Endothelial cell of umbilical vein (primary cell): ENCODE measurements at regions not wholly inside any gene's neighbourhood (a gene's known extent, or its start where the extent isn't known, plus 50 kb on each side); places are given as distances from the start of the nearest gene placed in this dataset.

ENCODE experiments used
- POLR2A ChIP-seq: IDR thresholded peaks from 2 replicates; pipeline ENCODE4 v1.6.1; 2012; ENCODE audit warnings: low read depth, mild to moderate bottlenecking, control low read depth, low read length
- POLR2AphosphoS5 ChIP-seq: IDR thresholded peaks from 2 replicates; pipeline ENCODE4 v1.6.1; 2012; ENCODE audit warnings: low read depth, mild to moderate bottlenecking, control low read depth, low read length, moderate library complexity; ENCODE audit not compliant: insufficient read depth
- TF ChIP-seq, protein P1 (sequence below), 2 donors: IDR thresholded peaks; 1 replicate in 1 of 2; 2 replicates in 1 of 2; pipeline ENCODE4 v1.5.1; 2011; ENCODE audit warnings: low read length in 2 of 2, mild to moderate bottlenecking in 2 of 2, moderate library complexity in 2 of 2, control low read depth in 1 of 2, inconsistent platforms in 1 of 2, low read depth in 1 of 2; ENCODE audit not compliant: insufficient read depth in 1 of 2; ENCODE audit errors: extremely low read depth in 1 of 2

DNA sequence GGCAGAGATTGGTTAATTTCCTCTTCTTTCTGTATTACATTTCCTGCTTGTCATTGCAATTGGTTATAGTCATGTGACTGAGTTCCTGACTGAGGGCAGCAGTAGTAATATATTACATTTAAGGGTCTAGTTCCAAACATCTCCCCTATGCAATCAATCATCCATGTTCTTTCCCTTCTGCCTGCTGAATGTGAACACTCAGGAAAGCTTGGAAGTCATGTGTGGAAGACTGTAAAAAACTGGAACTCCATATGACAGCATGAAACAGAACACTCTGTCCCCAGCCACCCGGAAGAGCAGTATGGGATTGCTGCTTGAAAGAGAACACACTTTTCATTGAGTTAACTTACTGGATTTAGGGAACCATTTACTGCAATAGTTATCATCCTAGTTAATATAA lies 459.7 kb upstream of the SEMA3A start:
- TF ChIP-seq, protein P1, sequence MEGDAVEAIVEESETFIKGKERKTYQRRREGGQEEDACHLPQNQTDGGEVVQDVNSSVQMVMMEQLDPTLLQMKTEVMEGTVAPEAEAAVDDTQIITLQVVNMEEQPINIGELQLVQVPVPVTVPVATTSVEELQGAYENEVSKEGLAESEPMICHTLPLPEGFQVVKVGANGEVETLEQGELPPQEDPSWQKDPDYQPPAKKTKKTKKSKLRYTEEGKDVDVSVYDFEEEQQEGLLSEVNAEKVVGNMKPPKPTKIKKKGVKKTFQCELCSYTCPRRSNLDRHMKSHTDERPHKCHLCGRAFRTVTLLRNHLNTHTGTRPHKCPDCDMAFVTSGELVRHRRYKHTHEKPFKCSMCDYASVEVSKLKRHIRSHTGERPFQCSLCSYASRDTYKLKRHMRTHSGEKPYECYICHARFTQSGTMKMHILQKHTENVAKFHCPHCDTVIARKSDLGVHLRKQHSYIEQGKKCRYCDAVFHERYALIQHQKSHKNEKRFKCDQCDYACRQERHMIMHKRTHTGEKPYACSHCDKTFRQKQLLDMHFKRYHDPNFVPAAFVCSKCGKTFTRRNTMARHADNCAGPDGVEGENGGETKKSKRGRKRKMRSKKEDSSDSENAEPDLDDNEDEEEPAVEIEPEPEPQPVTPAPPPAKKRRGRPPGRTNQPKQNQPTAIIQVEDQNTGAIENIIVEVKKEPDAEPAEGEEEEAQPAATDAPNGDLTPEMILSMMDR (IDR thresholded peaks at IDR 0.05; ENCODE audit: extremely low read depth in 1 of 2, insufficient read depth in 1 of 2, low read depth in 1 of 2, low read length in 2 of 2) = no peak
- no peak for TF ChIP-seq POLR2AphosphoS5
- no peak for TF ChIP-seq POLR2A
